Loucy (cell line): ENCODE measurements at regions not wholly inside any gene's neighbourhood (a gene's known extent, or its start where the extent isn't known, plus 50 kb on each side); places are given as distances from the start of the nearest gene placed in this dataset.

Source experiments
- H2AFZ ChIP-seq: fragments of 200-600 bp; sonication (generic); 2 replicates; pipeline ENCODE4 v1.6.0; 2016; ENCODE audit warnings: antibody characterized with exemption, mild to moderate bottlenecking, low read length, moderate library complexity
- H3F3A ChIP-seq: fragments of 200-600 bp; 2 replicates; pipeline ENCODE4 v1.6.0; 2016; ENCODE audit warnings: antibody characterized with exemption, low read depth, mild to moderate bottlenecking
- H3K27me3 ChIP-seq: fragments of 200-600 bp; sonication (generic); 2 replicates; pipeline ENCODE4 v1.6.1; 2014; ENCODE audit warnings: low read length, mild to moderate bottlenecking; ENCODE audit not compliant: insufficient read depth, poor library complexity, severe bottlenecking
- H3K36me3 ChIP-seq: fragments of 200-600 bp; sonication (generic); 2 replicates; pipeline ENCODE4 v1.6.1; 2016; ENCODE audit warnings: low read length; ENCODE audit not compliant: insufficient read depth
- H3K4me1 ChIP-seq: fragments of 200-600 bp; sonication (generic); 2 replicates; pipeline ENCODE4 v1.5.1; 2014; ENCODE audit warnings: low read length, mild to moderate bottlenecking; ENCODE audit not compliant: insufficient read depth, poor library complexity, severe bottlenecking
- H3K4me2 ChIP-seq: fragments of 200-600 bp; sonication (generic); 2 replicates; pipeline ENCODE4 v1.6.0; 2014; ENCODE audit warnings: antibody characterized with exemption, low read length, low read depth, mild to moderate bottlenecking; ENCODE audit not compliant: poor library complexity, severe bottlenecking
- H3K4me3 ChIP-seq: fragments of 200-600 bp; sonication (generic); 2 replicates; pipeline ENCODE4 v1.5.1; 2014; ENCODE audit warnings: low read length, mild to moderate bottlenecking, mixed read lengths; ENCODE audit not compliant: poor library complexity, severe bottlenecking
- H3K79me2 ChIP-seq: fragments of 200-600 bp; sonication (generic); 2 replicates; pipeline ENCODE4 v1.6.1; 2014; ENCODE audit warnings: low read length; ENCODE audit not compliant: insufficient read depth
- H3K9ac ChIP-seq: fragments of 200-600 bp; sonication (generic); 2 replicates; pipeline ENCODE4 v1.6.0; 2014; ENCODE audit warnings: mild to moderate bottlenecking, low read depth, low read length, moderate library complexity; ENCODE audit not compliant: poor library complexity, severe bottlenecking
- H3K9me2 ChIP-seq: fragments of 200-600 bp; sonication (generic); replicated peaks from 2 replicates; pipeline ENCODE4 v1.6.1; 2016; ENCODE audit warnings: low read depth, low read length, mixed read lengths
- H3K9me3 ChIP-seq: fragments of 200-600 bp; sonication (generic); 2 replicates; pipeline ENCODE4 v1.6.1; 2014; ENCODE audit warnings: mild to moderate bottlenecking, antibody characterized with exemption, low read length, low read depth; ENCODE audit not compliant: insufficient read depth
- H4K20me1 ChIP-seq: fragments of 200-600 bp; sonication (generic); 2 replicates; pipeline ENCODE4 v1.6.0; 2014; ENCODE audit warnings: antibody characterized with exemption, low read length, mild to moderate bottlenecking; ENCODE audit not compliant: insufficient read depth, poor library complexity, severe bottlenecking
- EZH2phosphoT487 ChIP-seq: fragments of 200-600 bp; IDR thresholded peaks from 2 replicates; pipeline ENCODE4 v1.6.1; 2018; ENCODE audit warnings: antibody characterized with exemption, mild to moderate bottlenecking, moderate library complexity, borderline replicate concordance
- TF ChIP-seq, protein P1 (sequence below): fragments of 200-600 bp; sonication (generic); conservative IDR thresholded peaks from 2 replicates; pipeline ENCODE4 v1.5.1; 2014; ENCODE audit warnings: mild to moderate bottlenecking, antibody characterized with exemption, low read length

- H4K20me1 ChIP-seq, result no peaks in the 10 kb centered on the region
- no peaks in the 10 kb centered on the region for H3K79me2 ChIP-seq
- no peak overlapping the region for H2AFZ ChIP-seq
- H3K4me3 ChIP-seq, result no peak overlapping the region
- no peaks in the 10 kb centered on the region for H3K36me3 ChIP-seq
- TF ChIP-seq, protein P1, sequence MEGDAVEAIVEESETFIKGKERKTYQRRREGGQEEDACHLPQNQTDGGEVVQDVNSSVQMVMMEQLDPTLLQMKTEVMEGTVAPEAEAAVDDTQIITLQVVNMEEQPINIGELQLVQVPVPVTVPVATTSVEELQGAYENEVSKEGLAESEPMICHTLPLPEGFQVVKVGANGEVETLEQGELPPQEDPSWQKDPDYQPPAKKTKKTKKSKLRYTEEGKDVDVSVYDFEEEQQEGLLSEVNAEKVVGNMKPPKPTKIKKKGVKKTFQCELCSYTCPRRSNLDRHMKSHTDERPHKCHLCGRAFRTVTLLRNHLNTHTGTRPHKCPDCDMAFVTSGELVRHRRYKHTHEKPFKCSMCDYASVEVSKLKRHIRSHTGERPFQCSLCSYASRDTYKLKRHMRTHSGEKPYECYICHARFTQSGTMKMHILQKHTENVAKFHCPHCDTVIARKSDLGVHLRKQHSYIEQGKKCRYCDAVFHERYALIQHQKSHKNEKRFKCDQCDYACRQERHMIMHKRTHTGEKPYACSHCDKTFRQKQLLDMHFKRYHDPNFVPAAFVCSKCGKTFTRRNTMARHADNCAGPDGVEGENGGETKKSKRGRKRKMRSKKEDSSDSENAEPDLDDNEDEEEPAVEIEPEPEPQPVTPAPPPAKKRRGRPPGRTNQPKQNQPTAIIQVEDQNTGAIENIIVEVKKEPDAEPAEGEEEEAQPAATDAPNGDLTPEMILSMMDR, result no peak
- TF ChIP-seq EZH2phosphoT487, result no peak
- peaks cover 3% of the 10 kb centered on the region for H3K4me1 ChIP-seq
- no peak overlapping the region for H3K4me2 ChIP-seq
- H3K9me2 ChIP-seq, result no peaks in the 10 kb centered on the region
- H3K9ac ChIP-seq, result no peak overlapping the region
- no peaks in the 10 kb centered on the region for H3K9me3 ChIP-seq
- no peaks in the 10 kb centered on the region for H3F3A ChIP-seq
- H3K27me3 ChIP-seq, result no peaks in the 10 kb centered on the region
These were observed 1176.1 kb downstream of the GATA3 start for GRCh38 chr10:9230625-9231024.

DNA sequence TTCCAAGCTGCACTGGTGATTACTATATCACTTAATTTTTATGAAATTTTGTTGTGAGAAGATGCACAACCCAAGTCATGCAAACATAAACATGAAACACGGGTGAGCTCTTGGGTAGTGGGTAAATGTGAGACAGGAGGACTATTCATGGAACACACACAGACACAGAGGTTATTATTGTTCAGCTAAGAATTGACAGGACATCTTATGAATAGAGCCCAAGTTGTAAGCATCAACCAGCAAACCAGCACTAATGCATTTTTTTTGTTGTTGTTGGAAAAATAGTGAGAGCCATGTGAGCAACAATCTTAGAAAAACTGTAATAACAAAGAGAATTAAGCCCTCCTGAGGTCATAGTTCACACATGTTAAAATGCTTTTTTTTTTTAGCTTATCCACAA is 1179.7 kb downstream of the GATA3 start:
- H3K4me3 ChIP-seq, result no peak overlapping the region
- H2AFZ ChIP-seq, result no peak overlapping the region
- H3K27me3 ChIP-seq, result no peaks in the 10 kb centered on the region
- no peaks in the 10 kb centered on the region for H4K20me1 ChIP-seq
- no peaks in the 10 kb centered on the region for H3K79me2 ChIP-seq
- no peak overlapping the region for H3K9ac ChIP-seq
- H3K9me3 ChIP-seq, result no peaks in the 10 kb centered on the region
- TF ChIP-seq EZH2phosphoT487, result no peak
- TF ChIP-seq, protein P1, result no peak
- peaks cover 3% of the 10 kb centered on the region for H3K4me1 ChIP-seq
- no peaks in the 10 kb centered on the region for H3F3A ChIP-seq
- H3K4me2 ChIP-seq, result no peak overlapping the region
- no peaks in the 10 kb centered on the region for H3K36me3 ChIP-seq
- H3K9me2 ChIP-seq, result no peaks in the 10 kb centered on the region

- no peaks in the 10 kb centered on the region for H3F3A ChIP-seq
- H3K9me3 ChIP-seq, result no peaks in the 10 kb centered on the region
- no peak overlapping the region for H2AFZ ChIP-seq
- no peaks in the 10 kb centered on the region for H3K79me2 ChIP-seq
- no peaks in the 10 kb centered on the region for H3K36me3 ChIP-seq
- H4K20me1 ChIP-seq, result no peaks in the 10 kb centered on the region
- no peaks in the 10 kb centered on the region for H3K4me1 ChIP-seq
- no peak for TF ChIP-seq EZH2phosphoT487
- TF ChIP-seq, protein P1, result no peak
- no peak overlapping the region for H3K4me2 ChIP-seq
- H3K27me3 ChIP-seq, result no peaks in the 10 kb centered on the region
- no peak overlapping the region for H3K9ac ChIP-seq
- H3K9me2 ChIP-seq, result no peaks in the 10 kb centered on the region
- H3K4me3 ChIP-seq, result no peak overlapping the region
These were observed 1183.6 kb downstream of the GATA3 start for GRCh38 chr10:9238041-9238440.
